Loucy (cell line): ENCODE measurements at regions not wholly inside any gene's neighbourhood (a gene's known extent, or its start where the extent isn't known, plus 50 kb on each side); places are given as distances from the start of the nearest gene placed in this dataset.

ENCODE experiments used
- H2AFZ ChIP-seq: fragments of 200-600 bp; sonication (generic); 2 replicates; pipeline ENCODE4 v1.6.0; 2016; ENCODE audit warnings: antibody characterized with exemption, mild to moderate bottlenecking, low read length, moderate library complexity
- H3F3A ChIP-seq: fragments of 200-600 bp; 2 replicates; pipeline ENCODE4 v1.6.0; 2016; ENCODE audit warnings: antibody characterized with exemption, low read depth, mild to moderate bottlenecking
- H3K27me3 ChIP-seq: fragments of 200-600 bp; sonication (generic); 2 replicates; pipeline ENCODE4 v1.6.1; 2014; ENCODE audit warnings: low read length, mild to moderate bottlenecking; ENCODE audit not compliant: insufficient read depth, poor library complexity, severe bottlenecking
- H3K36me3 ChIP-seq: fragments of 200-600 bp; sonication (generic); 2 replicates; pipeline ENCODE4 v1.6.1; 2016; ENCODE audit warnings: low read length; ENCODE audit not compliant: insufficient read depth
- H3K4me1 ChIP-seq: fragments of 200-600 bp; sonication (generic); 2 replicates; pipeline ENCODE4 v1.5.1; 2014; ENCODE audit warnings: low read length, mild to moderate bottlenecking; ENCODE audit not compliant: insufficient read depth, poor library complexity, severe bottlenecking
- H3K4me2 ChIP-seq: fragments of 200-600 bp; sonication (generic); 2 replicates; pipeline ENCODE4 v1.6.0; 2014; ENCODE audit warnings: antibody characterized with exemption, low read length, low read depth, mild to moderate bottlenecking; ENCODE audit not compliant: poor library complexity, severe bottlenecking
- H3K4me3 ChIP-seq: fragments of 200-600 bp; sonication (generic); 2 replicates; pipeline ENCODE4 v1.5.1; 2014; ENCODE audit warnings: low read length, mild to moderate bottlenecking, mixed read lengths; ENCODE audit not compliant: poor library complexity, severe bottlenecking
- H3K79me2 ChIP-seq: fragments of 200-600 bp; sonication (generic); 2 replicates; pipeline ENCODE4 v1.6.1; 2014; ENCODE audit warnings: low read length; ENCODE audit not compliant: insufficient read depth
- H3K9ac ChIP-seq: fragments of 200-600 bp; sonication (generic); 2 replicates; pipeline ENCODE4 v1.6.0; 2014; ENCODE audit warnings: mild to moderate bottlenecking, low read depth, low read length, moderate library complexity; ENCODE audit not compliant: poor library complexity, severe bottlenecking
- H3K9me2 ChIP-seq: fragments of 200-600 bp; sonication (generic); replicated peaks from 2 replicates; pipeline ENCODE4 v1.6.1; 2016; ENCODE audit warnings: low read depth, low read length, mixed read lengths
- H3K9me3 ChIP-seq: fragments of 200-600 bp; sonication (generic); 2 replicates; pipeline ENCODE4 v1.6.1; 2014; ENCODE audit warnings: mild to moderate bottlenecking, antibody characterized with exemption, low read length, low read depth; ENCODE audit not compliant: insufficient read depth
- H4K20me1 ChIP-seq: fragments of 200-600 bp; sonication (generic); 2 replicates; pipeline ENCODE4 v1.6.0; 2014; ENCODE audit warnings: antibody characterized with exemption, low read length, mild to moderate bottlenecking; ENCODE audit not compliant: insufficient read depth, poor library complexity, severe bottlenecking
- CTCF ChIP-seq: fragments of 200-600 bp; sonication (generic); conservative IDR thresholded peaks from 2 replicates; pipeline ENCODE4 v1.5.1; 2014; ENCODE audit warnings: mild to moderate bottlenecking, antibody characterized with exemption, low read length
- EZH2phosphoT487 ChIP-seq: fragments of 200-600 bp; IDR thresholded peaks from 2 replicates; pipeline ENCODE4 v1.6.1; 2018; ENCODE audit warnings: antibody characterized with exemption, mild to moderate bottlenecking, moderate library complexity, borderline replicate concordance

DNA sequence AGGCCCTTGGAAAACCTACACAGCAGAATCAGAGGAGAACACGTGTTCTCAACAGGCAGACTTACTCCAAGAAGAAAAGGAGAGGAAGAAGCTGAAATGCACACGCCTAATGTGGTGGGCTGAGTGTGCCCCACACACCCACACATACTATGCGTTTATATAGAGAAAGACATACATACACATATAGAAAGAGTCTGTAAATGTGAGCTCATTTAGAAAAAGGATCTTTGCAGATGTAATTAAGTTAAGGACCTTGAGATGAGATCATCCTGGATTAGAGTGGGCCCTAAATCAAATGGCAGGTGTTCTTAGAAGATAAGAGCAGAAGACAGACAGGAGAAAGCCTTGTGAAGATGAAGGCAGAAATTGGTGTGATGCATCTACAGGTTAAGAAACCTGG, 87.2 kb upstream of the KLF3 start:
- no peak overlapping the region for H2AFZ ChIP-seq
- no peaks in the 10 kb centered on the region for H3F3A ChIP-seq
- no peak overlapping the region for H3K4me3 ChIP-seq
- H3K9ac ChIP-seq: no peak overlapping the region
- H3K4me2 ChIP-seq: no peak overlapping the region
- no peaks in the 10 kb centered on the region for H3K36me3 ChIP-seq
- no peaks in the 10 kb centered on the region for H3K9me3 ChIP-seq
- no peaks in the 10 kb centered on the region for H3K4me1 ChIP-seq
- H4K20me1 ChIP-seq: no peaks in the 10 kb centered on the region
- no peaks in the 10 kb centered on the region for H3K9me2 ChIP-seq
- no peaks in the 10 kb centered on the region for H3K79me2 ChIP-seq
- H3K27me3 ChIP-seq: no peaks in the 10 kb centered on the region
- TF ChIP-seq EZH2phosphoT487: no peak
- no peak for TF ChIP-seq CTCF

DNA sequence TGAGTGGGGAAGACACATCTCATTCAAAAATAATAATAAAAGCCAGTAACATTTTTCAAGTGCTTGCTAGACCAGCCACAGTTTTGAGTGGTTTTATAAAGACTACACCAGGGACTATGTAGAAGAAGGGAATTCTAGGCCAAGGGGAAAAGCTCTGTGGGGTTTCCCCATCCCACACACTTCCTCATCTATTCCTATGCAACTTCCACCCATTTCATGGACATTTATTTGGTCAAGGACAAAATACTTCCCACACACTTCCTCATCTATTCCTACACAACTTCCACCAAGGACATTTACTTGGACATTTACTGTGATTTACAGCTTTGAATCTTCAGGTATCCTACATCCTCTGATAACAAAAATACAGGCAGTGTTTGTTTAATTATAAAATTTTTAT, 86.5 kb upstream of the KLF3 start:
- Histone ChIP-seq H3K4me3 (no peak overlapping the region), H3K9me2 (no peaks in the 10 kb centered on the region), H3K9ac (no peak overlapping the region), H3K27me3 (no peaks in the 10 kb centered on the region), H3K4me1 (no peaks in the 10 kb centered on the region), H4K20me1 (no peaks in the 10 kb centered on the region), H3K4me2 (no peak overlapping the region), H3K9me3 (no peaks in the 10 kb centered on the region), H3K36me3 (no peaks in the 10 kb centered on the region), H3F3A (no peaks in the 10 kb centered on the region), H2AFZ (no peak overlapping the region), H3K79me2 (no peaks in the 10 kb centered on the region)
- TF ChIP-seq EZH2phosphoT487 (no peak), CTCF (no peak)

DNA sequence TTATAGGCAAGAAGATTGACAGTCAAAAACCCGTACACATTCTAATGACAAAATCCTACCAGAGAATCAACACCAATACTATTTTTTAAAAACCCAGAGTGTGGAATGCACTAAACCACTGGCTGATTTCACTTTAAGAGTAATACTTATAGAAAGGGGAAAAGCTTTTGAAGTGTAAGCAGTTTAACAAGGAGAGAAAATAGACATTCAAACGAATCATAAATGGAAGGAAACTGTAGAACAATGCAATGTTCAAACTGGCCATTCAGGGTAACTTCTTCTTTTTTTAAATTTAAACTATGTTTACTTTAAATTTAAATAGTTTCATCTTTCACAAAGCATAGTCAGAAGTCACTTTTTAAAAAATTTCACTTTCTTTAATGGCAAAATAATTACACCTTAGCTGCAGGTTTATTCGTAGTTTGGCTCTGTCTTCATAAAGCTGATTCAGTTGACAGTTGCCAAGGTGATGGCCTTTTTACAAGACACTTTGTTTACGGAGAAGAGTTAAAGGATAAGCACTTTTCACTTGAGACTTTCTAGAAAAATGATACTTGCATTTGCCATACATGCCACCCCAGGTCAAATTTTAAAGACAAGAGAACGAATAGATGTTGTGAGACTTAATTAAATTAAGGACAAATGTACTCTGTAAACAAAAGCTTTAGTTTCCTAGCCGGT, 82.4 kb upstream of the KLF3 start:
- no peaks in the 10 kb centered on the region for H3K9me2 ChIP-seq
- no peaks in the 10 kb centered on the region for H3K4me1 ChIP-seq
- no peaks in the 10 kb centered on the region for H3F3A ChIP-seq
- H3K27me3 ChIP-seq: no peaks in the 10 kb centered on the region
- no peak overlapping the region for H3K4me3 ChIP-seq
- TF ChIP-seq CTCF (no peak), EZH2phosphoT487 (no peak)
- no peak overlapping the region for H3K9ac ChIP-seq
- H2AFZ ChIP-seq: no peak overlapping the region
- no peaks in the 10 kb centered on the region for H3K9me3 ChIP-seq
- H3K79me2 ChIP-seq: no peaks in the 10 kb centered on the region
- H3K4me2 ChIP-seq: no peak overlapping the region
- no peaks in the 10 kb centered on the region for H4K20me1 ChIP-seq
- H3K36me3 ChIP-seq: no peaks in the 10 kb centered on the region
